ENCODE measurements at regions not wholly inside any gene's neighbourhood (a gene's known extent, or its start where the extent isn't known, plus 50 kb on each side); places are given as distances from the start of the nearest gene placed in this dataset.

GRCh38 chr4:153936121-153936520 lies 147.2 kb upstream of the SFRP2 start:
- TF ChIP-seq, protein P1, sequence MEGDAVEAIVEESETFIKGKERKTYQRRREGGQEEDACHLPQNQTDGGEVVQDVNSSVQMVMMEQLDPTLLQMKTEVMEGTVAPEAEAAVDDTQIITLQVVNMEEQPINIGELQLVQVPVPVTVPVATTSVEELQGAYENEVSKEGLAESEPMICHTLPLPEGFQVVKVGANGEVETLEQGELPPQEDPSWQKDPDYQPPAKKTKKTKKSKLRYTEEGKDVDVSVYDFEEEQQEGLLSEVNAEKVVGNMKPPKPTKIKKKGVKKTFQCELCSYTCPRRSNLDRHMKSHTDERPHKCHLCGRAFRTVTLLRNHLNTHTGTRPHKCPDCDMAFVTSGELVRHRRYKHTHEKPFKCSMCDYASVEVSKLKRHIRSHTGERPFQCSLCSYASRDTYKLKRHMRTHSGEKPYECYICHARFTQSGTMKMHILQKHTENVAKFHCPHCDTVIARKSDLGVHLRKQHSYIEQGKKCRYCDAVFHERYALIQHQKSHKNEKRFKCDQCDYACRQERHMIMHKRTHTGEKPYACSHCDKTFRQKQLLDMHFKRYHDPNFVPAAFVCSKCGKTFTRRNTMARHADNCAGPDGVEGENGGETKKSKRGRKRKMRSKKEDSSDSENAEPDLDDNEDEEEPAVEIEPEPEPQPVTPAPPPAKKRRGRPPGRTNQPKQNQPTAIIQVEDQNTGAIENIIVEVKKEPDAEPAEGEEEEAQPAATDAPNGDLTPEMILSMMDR (IDR thresholded peaks at IDR 0.05; ENCODE audit: insufficient read depth, low read length, poor library complexity, severe bottlenecking): no peak
- no peak for TF ChIP-seq EZH2phosphoT487 (conservative IDR thresholded peaks at IDR 0.05; ENCODE audit: low read length)
